Medulla oblongata (tissue), 1 donor: ENCODE measurements at regions not wholly inside any gene's neighbourhood (a gene's known extent, or its start where the extent isn't known, plus 50 kb on each side); places are given as distances from the start of the nearest gene placed in this dataset.
A peak's percentile ranks its signal among the peaks of the same experiment; 100 is the strongest.
"Not testable (repeated sequence)": the region's sequence is repeated elsewhere in the genome, so short reads cannot be mapped to it uniquely, and the experiment has no call there.

Experiments
- DNase-seq: peaks from one replicate; pipeline ENCODE4 v3.0.0-alpha.2; 2015; ENCODE audit errors: extremely low spot score

GRCh38 chr14:98906123-98906995 is 365.6 kb downstream of the BCL11B start:
- no peak for DNase-seq

GRCh38 chr14:98907271-98907670 is 364.7 kb downstream of the BCL11B start:
- DNase-seq, result no peak

DNA sequence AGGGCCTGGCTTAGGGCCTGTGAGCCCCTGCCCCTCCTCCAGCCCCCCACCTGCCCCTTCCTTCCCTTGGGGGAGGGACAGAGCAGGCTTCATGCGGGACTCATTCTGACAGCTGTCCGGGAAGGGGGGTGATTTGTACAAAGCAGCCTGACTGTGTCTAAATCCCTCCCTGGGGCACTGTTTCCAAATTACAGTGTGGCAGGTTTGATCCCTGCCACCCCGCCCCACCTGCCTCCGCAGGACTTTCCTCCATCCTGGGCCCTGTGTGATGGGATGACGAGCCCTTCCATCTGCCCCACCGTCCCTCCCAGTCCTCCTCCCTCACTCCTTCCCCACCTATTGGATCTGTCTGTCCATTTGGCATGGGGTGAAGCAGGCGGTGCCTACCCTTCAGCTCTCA is 363.9 kb downstream of the BCL11B start:
- DNase-seq, result no peak

DNA sequence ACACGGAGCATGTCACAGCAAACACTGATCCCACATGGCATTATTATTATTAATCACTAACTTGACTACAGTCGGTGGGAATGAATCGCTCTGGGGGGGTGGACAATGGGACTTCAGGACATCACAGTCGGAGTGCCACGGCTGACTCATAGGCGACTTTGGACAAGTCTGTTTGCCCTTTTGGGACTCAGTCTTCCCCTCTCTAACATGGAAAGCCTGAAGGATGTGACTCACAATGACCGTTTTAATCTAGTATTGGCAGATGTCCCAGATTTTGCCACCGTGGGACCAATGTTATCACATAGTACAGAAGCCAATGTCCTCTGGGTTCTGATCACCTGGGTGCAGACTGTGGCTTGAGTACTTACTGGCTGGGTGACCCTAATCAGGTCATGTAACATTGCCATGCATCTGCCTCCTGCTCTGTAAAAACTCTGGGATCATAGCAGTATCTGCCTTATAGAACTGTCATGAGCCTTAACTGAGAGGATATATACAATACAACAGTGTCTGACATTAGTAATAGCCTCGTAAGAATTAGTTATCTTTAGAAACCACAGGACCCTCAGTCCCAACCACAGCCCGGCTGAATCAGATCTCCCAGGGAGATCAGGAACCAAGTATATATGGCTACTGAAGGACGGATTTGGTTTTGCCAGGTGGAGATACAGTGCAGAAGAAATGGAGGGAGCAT is 362.6 kb downstream of the BCL11B start:
- no peak for DNase-seq

GRCh38 chr14:98910061-98910460 is 361.9 kb downstream of the BCL11B start:
- DNase-seq, result no peak

GRCh38 chr14:98912655-98913054 is 359.3 kb downstream of the BCL11B start:
- DNase-seq, result no peak

DNA sequence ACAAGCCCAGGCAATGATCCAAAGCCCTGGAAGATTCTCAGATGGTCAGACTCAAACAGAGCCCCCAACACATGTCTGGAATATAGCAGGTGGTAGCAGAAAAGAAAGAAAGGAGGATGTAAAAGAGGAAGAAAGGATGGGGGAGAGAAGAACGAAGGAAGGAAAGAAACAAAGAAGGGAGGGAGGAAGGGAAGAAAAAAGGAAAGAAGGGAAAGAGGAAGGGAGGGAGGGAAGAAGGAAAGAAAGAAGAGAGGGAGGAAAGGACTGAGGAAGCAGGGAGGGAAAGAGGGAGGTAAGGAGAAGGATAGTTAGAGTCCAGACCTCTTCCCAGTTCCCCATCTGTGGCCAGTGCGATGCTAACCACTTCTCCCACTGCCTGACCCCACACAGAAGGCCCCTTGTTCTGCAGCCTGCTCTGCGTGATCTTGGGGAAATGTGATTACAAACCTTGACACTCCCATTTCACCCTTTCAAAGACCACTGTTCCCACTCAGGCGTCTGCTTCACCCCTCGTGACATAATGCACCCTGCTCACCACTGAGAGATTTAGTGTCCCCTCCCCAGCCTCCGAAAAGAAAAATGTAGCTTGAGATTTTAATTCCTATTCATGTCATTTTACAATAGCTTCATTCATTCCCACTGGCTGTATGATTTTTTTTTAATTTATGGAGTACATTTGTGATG is 357.9 kb downstream of the BCL11B start:
- DNase-seq, result peak; percentile 9

- no peak for DNase-seq
Observed at GRCh38 chr14:98914942-98915341, 357.1 kb downstream of the BCL11B start.

DNA sequence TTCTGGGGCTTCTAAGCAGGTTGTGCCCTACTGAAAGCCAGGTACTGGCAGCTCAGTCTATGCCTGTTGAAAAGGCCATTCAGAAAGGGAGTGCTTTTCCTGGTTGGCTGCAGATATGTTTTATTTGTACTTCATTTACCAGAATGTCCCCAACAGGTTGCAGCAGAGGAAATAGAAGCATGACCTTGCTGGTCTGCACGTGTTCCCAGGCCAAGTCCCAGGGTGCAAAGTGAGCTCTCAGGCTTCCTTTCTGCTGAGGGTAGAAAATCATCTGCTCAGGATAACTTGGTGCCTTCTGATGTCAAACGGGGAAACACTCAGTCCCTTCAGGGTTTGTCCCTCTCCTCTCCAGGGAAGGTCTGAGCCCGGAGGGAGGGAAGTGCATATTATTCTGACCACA is 356.4 kb downstream of the BCL11B start:
- no peak for DNase-seq

GRCh38 chr14:98916036-98916435 is 356.0 kb downstream of the BCL11B start:
- no peak for DNase-seq

DNA sequence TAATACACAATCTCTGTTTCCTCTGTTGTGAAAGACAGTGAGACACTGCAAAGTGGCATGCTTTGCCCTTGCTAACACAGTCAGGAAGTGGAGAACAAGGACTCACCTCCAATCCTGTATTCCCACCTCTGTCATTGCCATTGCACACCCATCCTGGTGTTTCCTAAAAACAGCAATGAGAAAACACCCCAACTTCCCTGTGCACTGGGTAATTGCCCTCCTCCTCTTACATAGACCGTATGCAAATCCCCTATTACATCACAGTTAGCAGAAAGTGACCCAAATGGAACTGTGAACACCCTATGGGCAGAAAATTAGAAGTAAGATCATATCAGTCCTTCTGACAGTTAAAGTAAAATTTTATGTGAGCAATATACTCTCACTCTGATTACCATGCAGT is 355.5 kb downstream of the BCL11B start:
- DNase-seq, result no peak

- DNase-seq, result no peak
Observed at GRCh38 chr14:98919434-98919833, 352.6 kb downstream of the BCL11B start.

DNA sequence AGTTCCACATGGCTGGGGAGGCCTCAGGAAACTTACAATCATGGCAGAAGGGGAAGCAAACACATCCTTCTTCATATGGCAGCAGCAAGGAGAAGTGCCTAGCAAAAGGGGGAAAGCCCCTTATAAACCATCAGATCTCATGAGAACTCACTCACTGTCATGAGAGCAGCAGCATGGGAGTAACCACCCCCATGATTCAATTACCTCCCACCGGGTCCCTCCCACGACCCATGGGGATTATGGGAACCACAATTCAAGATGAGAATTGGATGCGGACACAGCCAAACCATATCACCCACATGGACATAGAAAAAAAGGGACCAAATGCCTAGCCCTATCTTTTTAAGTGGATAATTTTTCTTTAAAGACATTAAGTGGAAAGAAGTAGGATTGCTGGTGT is 350.7 kb downstream of the BCL11B start:
- DNase-seq, result not testable (repeated sequence)

GRCh38 chr14:98923596-98923995 is 348.4 kb downstream of the BCL11B start:
- no peak for DNase-seq

DNA sequence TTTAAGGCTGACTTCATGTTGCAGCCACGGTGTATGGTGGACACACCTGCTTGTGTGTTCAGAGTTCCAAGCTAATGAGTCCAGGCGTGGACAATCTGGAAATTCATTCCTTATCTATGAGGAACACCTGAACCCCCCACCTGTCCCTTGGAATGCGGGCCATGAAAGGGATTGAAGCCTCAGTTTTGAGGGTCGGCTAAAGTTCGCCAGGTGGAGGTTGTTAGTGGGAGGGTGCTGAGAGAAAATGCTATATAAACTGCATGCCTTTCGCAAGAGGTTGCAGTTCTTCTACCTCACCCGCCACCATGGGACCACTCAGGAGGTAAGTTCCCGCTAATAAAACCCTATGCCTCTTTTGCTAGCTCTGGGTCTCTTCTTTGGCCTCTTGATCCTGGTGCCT is 348.0 kb downstream of the BCL11B start:
- DNase-seq, result no peak

DNA sequence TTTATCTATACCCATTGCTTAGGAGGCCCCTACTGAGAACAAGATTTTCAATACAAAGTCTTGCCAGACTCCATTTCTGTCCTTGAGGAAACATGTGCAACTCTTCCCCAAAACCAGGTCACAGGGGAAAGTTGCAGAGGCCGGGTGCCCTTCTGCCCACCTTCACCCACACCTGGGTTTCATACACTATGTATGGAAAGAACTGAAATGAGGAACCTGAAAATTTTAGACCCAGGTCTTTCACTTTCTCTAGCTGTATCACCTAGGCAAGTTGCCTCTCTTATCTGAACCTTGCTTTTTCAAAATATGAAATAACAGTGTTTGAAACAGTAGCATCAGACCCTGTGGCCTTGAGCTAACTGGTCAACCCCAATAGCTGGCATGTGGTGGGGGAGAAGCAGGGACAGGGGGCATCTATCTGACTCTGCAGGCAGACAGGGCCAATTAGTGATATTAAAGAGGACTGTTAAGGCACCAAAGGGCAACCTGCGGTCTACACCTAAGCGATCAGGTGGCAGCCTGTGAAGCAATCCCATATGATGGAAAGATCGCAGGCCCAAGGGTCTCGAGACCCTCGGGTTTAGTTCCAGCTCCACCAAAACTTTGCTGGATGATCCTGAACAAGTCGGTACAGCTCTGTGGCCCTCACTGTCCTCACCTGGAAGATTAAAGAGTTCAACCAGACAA is 346.5 kb downstream of the BCL11B start:
- no peak for DNase-seq

GRCh38 chr14:98926146-98926545 is 345.9 kb downstream of the BCL11B start:
- DNase-seq, result no peak

- no peak for DNase-seq
Observed at GRCh38 chr14:98926801-98927200, 345.2 kb downstream of the BCL11B start.

- no peak for DNase-seq
Observed at GRCh38 chr14:98927986-98928385, 344.0 kb downstream of the BCL11B start.

DNA sequence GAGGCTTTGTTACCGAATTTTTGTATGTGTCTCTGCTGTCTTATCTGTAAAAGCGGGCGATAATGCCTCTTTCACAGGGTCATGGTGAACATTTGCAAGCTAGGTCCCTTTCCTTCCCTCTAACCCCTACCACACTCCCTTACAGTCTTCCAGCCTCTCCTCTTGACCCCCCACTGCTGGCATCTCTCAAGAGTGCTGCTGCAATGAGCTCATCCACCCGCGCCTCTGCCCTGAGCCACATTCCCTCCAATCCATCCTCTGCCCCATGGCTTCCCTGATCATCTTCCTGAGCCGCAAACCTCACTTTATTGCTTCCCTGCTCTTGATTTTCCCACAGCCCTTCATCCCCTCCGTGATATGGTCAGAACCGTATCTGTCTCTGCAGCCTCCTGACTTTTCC is 343.6 kb downstream of the BCL11B start:
- no peak for DNase-seq

- DNase-seq, result no peak
Observed at GRCh38 chr14:98931126-98931525, 340.9 kb downstream of the BCL11B start.

GRCh38 chr14:98931911-98932310 is 340.1 kb downstream of the BCL11B start:
- no peak for DNase-seq
